H9 (cell line): ENCODE measurements at regions not wholly inside any gene's neighbourhood (a gene's known extent, or its start where the extent isn't known, plus 50 kb on each side); places are given as distances from the start of the nearest gene placed in this dataset.

Experiments used
- DNase-seq: peaks from one replicate; pipeline ENCODE4 v3.0.0-alpha.2; 2017
- H2AFZ ChIP-seq: one replicate; pipeline ENCODE4 v1.6.1; 2013; ENCODE audit warnings: mild to moderate bottlenecking, low read length, control low read depth, moderate library complexity
- H2AK5ac ChIP-seq: 2 replicates; pipeline ENCODE4 v1.6.1; 2013; ENCODE audit warnings: low read length, control low read depth, mixed read lengths; ENCODE audit not compliant: insufficient read length
- H2BK120ac ChIP-seq: one replicate; pipeline ENCODE4 v1.6.1; 2013; ENCODE audit warnings: low read depth, mild to moderate bottlenecking, low read length, control low read depth, inconsistent platforms; ENCODE audit not compliant: poor library complexity, severe bottlenecking
- H2BK12ac ChIP-seq: 2 replicates; pipeline ENCODE4 v1.6.1; 2013; ENCODE audit warnings: low read length, control low read depth, mixed read lengths, low read depth; ENCODE audit not compliant: insufficient read length
- H2BK15ac ChIP-seq: 2 replicates; pipeline ENCODE4 v1.6.1; 2013; ENCODE audit warnings: low read depth, low read length, control low read depth
- H2BK20ac ChIP-seq: one replicate; pipeline ENCODE4 v1.6.1; 2013; ENCODE audit warnings: low read depth, mild to moderate bottlenecking, low read length, control low read depth, inconsistent platforms; ENCODE audit not compliant: poor library complexity, severe bottlenecking
- H2BK5ac ChIP-seq: 2 replicates; pipeline ENCODE4 v1.6.1; 2013; ENCODE audit warnings: low read length, control low read depth, mixed read lengths; ENCODE audit not compliant: insufficient read length
- H3K14ac ChIP-seq: 2 replicates; pipeline ENCODE4 v1.6.1; 2013; ENCODE audit warnings: low read length, control low read depth; ENCODE audit not compliant: insufficient read depth
- H3K18ac ChIP-seq: 2 replicates; pipeline ENCODE4 v1.6.1; 2013; ENCODE audit warnings: low read depth, mild to moderate bottlenecking, mixed read lengths, low read length, control low read depth; ENCODE audit not compliant: insufficient read length
- H3K23ac ChIP-seq: 2 replicates; pipeline ENCODE4 v1.6.1; 2013; ENCODE audit warnings: low read length, control low read depth, mixed read lengths, low read depth; ENCODE audit not compliant: insufficient read length
- H3K23me2 ChIP-seq: 2 replicates; pipeline ENCODE4 v1.6.1; 2013; ENCODE audit warnings: low read depth, mild to moderate bottlenecking, mixed read lengths, low read length, control low read depth; ENCODE audit not compliant: insufficient read length, poor library complexity, severe bottlenecking
- H3K27ac ChIP-seq: 2 replicates; pipeline ENCODE4 v1.5.1; 2013; ENCODE audit warnings: low read length, control low read depth, mixed read lengths, low read depth; ENCODE audit not compliant: insufficient read length
- H3K27me3 ChIP-seq: 2 replicates; pipeline ENCODE4 v1.6.1; 2013; ENCODE audit warnings: low read length, control low read depth, inconsistent platforms; ENCODE audit not compliant: insufficient read depth
- H3K4ac ChIP-seq: 2 replicates; pipeline ENCODE4 v1.6.1; 2013; ENCODE audit warnings: low read depth, mild to moderate bottlenecking, control low read depth, inconsistent platforms, low read length, moderate library complexity
- H3K4me1 ChIP-seq: 2 replicates; pipeline ENCODE4 v1.6.1; 2013; ENCODE audit warnings: low read length, control low read depth, inconsistent platforms; ENCODE audit not compliant: insufficient read depth
- H3K4me2 ChIP-seq: 2 replicates; pipeline ENCODE4 v1.6.1; 2013; ENCODE audit warnings: low read length, control low read depth, mixed read lengths; ENCODE audit not compliant: insufficient read length, insufficient read depth
- H3K56ac ChIP-seq: 2 replicates; pipeline ENCODE4 v1.6.1; 2013; ENCODE audit warnings: low read depth, mild to moderate bottlenecking, mixed read lengths, low read length, control low read depth; ENCODE audit not compliant: insufficient read length
- H3K79me1 ChIP-seq: 2 replicates; pipeline ENCODE4 v1.6.1; 2013; ENCODE audit warnings: low read depth, mild to moderate bottlenecking, moderate library complexity, low read length, control low read depth, inconsistent platforms; ENCODE audit not compliant: insufficient read depth, poor library complexity, severe bottlenecking
- H3K79me2 ChIP-seq: 2 replicates; pipeline ENCODE4 v1.6.1; 2013; ENCODE audit warnings: low read length, control low read depth, inconsistent platforms; ENCODE audit not compliant: insufficient read depth
- H3K9ac ChIP-seq: 2 replicates; pipeline ENCODE4 v1.6.1; 2013; ENCODE audit warnings: low read length, control low read depth, mixed read lengths; ENCODE audit not compliant: insufficient read length; ENCODE audit errors: extremely low read depth
- H3K9me3 ChIP-seq: one replicate; pipeline ENCODE4 v1.6.1; 2013; ENCODE audit warnings: low read depth, low read length, inconsistent platforms; ENCODE audit not compliant: control insufficient read depth
- H3T11ph ChIP-seq: one replicate; pipeline ENCODE4 v1.6.1; 2013; ENCODE audit warnings: mild to moderate bottlenecking, low read length, control low read depth, inconsistent platforms
- H4K20me1 ChIP-seq: one replicate; pipeline ENCODE4 v1.6.1; 2013; ENCODE audit not compliant: control insufficient read depth, insufficient read length, insufficient read depth
- H4K5ac ChIP-seq: 2 replicates; pipeline ENCODE4 v1.6.1; 2013; ENCODE audit warnings: low read depth, mild to moderate bottlenecking, mixed read lengths, low read length, control low read depth; ENCODE audit not compliant: insufficient read length
- H4K8ac ChIP-seq: replicated peaks from 2 replicates; pipeline ENCODE4 v1.6.1; 2013; ENCODE audit warnings: low read length, control low read depth, mixed read lengths, low read depth; ENCODE audit not compliant: insufficient read length
- H4K91ac ChIP-seq: 2 replicates; pipeline ENCODE4 v1.6.1; 2013; ENCODE audit warnings: low read depth, mild to moderate bottlenecking, moderate library complexity, mixed read lengths, low read length, control low read depth; ENCODE audit not compliant: insufficient read length
- H3K27ac Mint-ChIP-seq, 3 experiments: 2 replicates in 2 of 3; 3 replicates in 1 of 3; pipeline ENCODE4 v1.8.0; 2020 to 2021; ENCODE audit warnings: mixed read lengths in 3 of 3, mild to moderate bottlenecking in 1 of 3, moderate library complexity in 1 of 3
- H3K27me3 Mint-ChIP-seq: 2 replicates; pipeline ENCODE4 v1.8.0; 2021; ENCODE audit warnings: low read depth, mild to moderate bottlenecking, moderate library complexity, mixed read lengths
- H3K36me3 Mint-ChIP-seq, 3 experiments: 2 replicates in 2 of 3; 3 replicates in 1 of 3; pipeline ENCODE4 v1.8.0; 2020 to 2021; ENCODE audit warnings: low read depth in 3 of 3, mixed read lengths in 3 of 3; ENCODE audit not compliant: insufficient read depth in 1 of 3
- H3K4me1 Mint-ChIP-seq, 2 experiments: 2 replicates each; pipeline ENCODE4 v1.8.0; 2020; ENCODE audit warnings: mixed read lengths in 2 of 2
- H3K4me3 Mint-ChIP-seq, 2 experiments: 2 replicates in 1 of 2; 3 replicates in 1 of 2; pipeline ENCODE4 v1.8.0; 2020 to 2021; ENCODE audit warnings: mild to moderate bottlenecking in 2 of 2, mixed read lengths in 2 of 2, moderate library complexity in 1 of 2
- H3K9me3 Mint-ChIP-seq, 2 experiments: 2 replicates in 1 of 2; 3 replicates in 1 of 2; pipeline ENCODE4 v1.8.0; 2020; ENCODE audit warnings: mild to moderate bottlenecking in 2 of 2, mixed read lengths in 2 of 2, moderate library complexity in 1 of 2
- WGBS: extraction: QIAGEN DNeasy Blood & Tissue Kit; methylation state at CpG from one replicate; pipeline ENCODE4 v1.1.7; 2013; ENCODE audit warnings: missing lambda C conversion rate, low lambda C conversion rate, mixed read lengths; ENCODE audit not compliant: insufficient read length; ENCODE audit errors: extremely low coverage; 5-methylcytosine and 5-hydroxymethylcytosine counted together
- TF ChIP-seq, protein P1 (sequence below): fragments of 200-600 bp; sonication (generic); conservative IDR thresholded peaks from 3 replicates; pipeline ENCODE4 v1.8.0; 2021; ENCODE audit warnings: antibody characterized with exemption, mild to moderate bottlenecking

- Histone ChIP-seq H4K91ac (no peak overlapping the region), H3K23ac (no peak overlapping the region), H3K27me3 (no peaks in the 10 kb centered on the region), H3K9me3 (no peaks in the 10 kb centered on the region), H3K4me2 (no peak overlapping the region), H3K79me2 (no peaks in the 10 kb centered on the region), H3K4me1 (no peaks in the 10 kb centered on the region; the same call in 1 of the 2 replicates), H3K14ac (no peak overlapping the region), H4K20me1 (no peaks in the 10 kb centered on the region), H2AK5ac (no peak overlapping the region), H2BK5ac (no peak overlapping the region), H3T11ph (no peak overlapping the region), H4K8ac (no peak overlapping the region), H3K18ac (no peak overlapping the region), H3K56ac (no peak overlapping the region), H3K9ac (no peak overlapping the region), H2BK12ac (no peak overlapping the region), H2BK15ac (no peak overlapping the region), H3K23me2 (no peaks in the 10 kb centered on the region), H2AFZ (no peak overlapping the region), H2BK20ac (no peak overlapping the region), H3K79me1 (no peaks in the 10 kb centered on the region), H3K27ac (no peak overlapping the region), H3K4ac (no peak overlapping the region), H2BK120ac (no peak overlapping the region), H4K5ac (no peak overlapping the region)
- peaks cover 2% of the 10 kb centered on the region; the same call in 1 of the 2 replicates for H3K27me3 Mint-ChIP-seq
- H3K4me1 Mint-ChIP-seq = peaks cover 3 to 5% of the 10 kb centered on the region in 2 experiments; a peak in 3 of 4 replicates
- H3K4me3 Mint-ChIP-seq = no peak overlapping the region
- H3K36me3 Mint-ChIP-seq = no peaks in the 10 kb centered on the region; a peak in 2 of 7 replicates
- WGBS = no CpG with 5 or more reads among the region's 3 CpGs
- H3K9me3 Mint-ChIP-seq = peaks cover 0 to 5% of the 10 kb centered on the region in 2 experiments; a peak in 1 of 5 replicates
- no peak overlapping the region for H3K27ac Mint-ChIP-seq
- TF ChIP-seq, protein P1, sequence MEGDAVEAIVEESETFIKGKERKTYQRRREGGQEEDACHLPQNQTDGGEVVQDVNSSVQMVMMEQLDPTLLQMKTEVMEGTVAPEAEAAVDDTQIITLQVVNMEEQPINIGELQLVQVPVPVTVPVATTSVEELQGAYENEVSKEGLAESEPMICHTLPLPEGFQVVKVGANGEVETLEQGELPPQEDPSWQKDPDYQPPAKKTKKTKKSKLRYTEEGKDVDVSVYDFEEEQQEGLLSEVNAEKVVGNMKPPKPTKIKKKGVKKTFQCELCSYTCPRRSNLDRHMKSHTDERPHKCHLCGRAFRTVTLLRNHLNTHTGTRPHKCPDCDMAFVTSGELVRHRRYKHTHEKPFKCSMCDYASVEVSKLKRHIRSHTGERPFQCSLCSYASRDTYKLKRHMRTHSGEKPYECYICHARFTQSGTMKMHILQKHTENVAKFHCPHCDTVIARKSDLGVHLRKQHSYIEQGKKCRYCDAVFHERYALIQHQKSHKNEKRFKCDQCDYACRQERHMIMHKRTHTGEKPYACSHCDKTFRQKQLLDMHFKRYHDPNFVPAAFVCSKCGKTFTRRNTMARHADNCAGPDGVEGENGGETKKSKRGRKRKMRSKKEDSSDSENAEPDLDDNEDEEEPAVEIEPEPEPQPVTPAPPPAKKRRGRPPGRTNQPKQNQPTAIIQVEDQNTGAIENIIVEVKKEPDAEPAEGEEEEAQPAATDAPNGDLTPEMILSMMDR = no peak
- DNase-seq = no peak
These were observed 75.0 kb upstream of the RAD23B start for GRCh38 chr9:107208121-107208520.
